SK-N-SH (cell line): ENCODE measurements at regions not wholly inside any gene's neighbourhood (a gene's known extent, or its start where the extent isn't known, plus 50 kb on each side); places are given as distances from the start of the nearest gene placed in this dataset.

Source experiments
- CTCF ChIA-PET: fragments of 300-600, 350-600 bp; formaldehyde crosslinking; extraction: SDS; loops from one replicate; lab custom pipeline; 2021; lab: Yijun Ruan, JAX
- POLR2A ChIA-PET: fragments of 350-600 bp; sonication (Branson Sonifier 250); formaldehyde crosslinking; extraction: SDS; loops from one replicate; lab custom pipeline; 2020; ENCODE audit warnings: antibody characterized with exemption, inconsistent platforms; lab: Yijun Ruan, JAX
- DNase-seq: peaks from one replicate; pipeline ENCODE4 v3.0.0; 2012
- H2AFZ ChIP-seq: fragments of 200-600 bp; sonication (generic); 2 replicates; pipeline ENCODE4 v1.8.1; 2016; ENCODE audit warnings: antibody characterized with exemption, mild to moderate bottlenecking, low read depth
- H3F3A ChIP-seq: fragments of 200-600 bp; sonication (generic); replicated peaks from 2 replicates; pipeline ENCODE3; 2016; ENCODE audit warnings: antibody characterized with exemption, mild to moderate bottlenecking; ENCODE audit not compliant: insufficient read depth
- H3K27ac ChIP-seq, 2 experiments: fragments of 200-500 bp in 1 of 2; fragments of 200-600 bp in 1 of 2; sonication (Bioruptor generic) in 1 of 2; sonication (generic), shearing (Covaris generic) in 1 of 2; 2 replicates each; pipeline versions ENCODE4 v1.5.1 to v1.6.1; 2014 to 2016; ENCODE audit warnings: low read depth in 2 of 2, inconsistent platforms in 1 of 2, low read length in 1 of 2, mild to moderate bottlenecking in 1 of 2, mixed read lengths in 1 of 2
- H3K27me3 ChIP-seq: fragments of 200-600 bp; sonication (generic), shearing (Covaris generic); 2 replicates; pipeline ENCODE4 v1.6.1; 2016; ENCODE audit warnings: mixed run types; ENCODE audit not compliant: insufficient read depth
- H3K36me3 ChIP-seq, 2 experiments: fragments of 200-500 bp in 1 of 2; fragments of 200-600 bp in 1 of 2; sonication (Bioruptor generic) in 1 of 2; sonication (generic) in 1 of 2; replicated peaks in 1 of 2; 2 replicates each; pipeline versions ENCODE3 to v1.5.1; 2014 to 2016; ENCODE audit warnings: low read length in 1 of 2, mild to moderate bottlenecking in 1 of 2; ENCODE audit not compliant: insufficient read depth in 2 of 2, control insufficient read depth in 1 of 2
- H3K4me1 ChIP-seq, 2 experiments: fragments of 200-500 bp in 1 of 2; fragments of 200-600 bp in 1 of 2; sonication (Bioruptor generic) in 1 of 2; sonication (generic), shearing (Covaris generic) in 1 of 2; 2 replicates each; pipeline versions ENCODE4 v1.5.1 to v1.6.1; 2014 to 2016; ENCODE audit warnings: low read depth in 1 of 2, low read length in 1 of 2, mixed run types in 1 of 2; ENCODE audit not compliant: insufficient read depth in 2 of 2, control insufficient read depth in 1 of 2
- H3K4me2 ChIP-seq: fragments of 200-600 bp; sonication (generic), shearing (Covaris generic); 2 replicates; pipeline ENCODE4 v1.6.1; 2017; ENCODE audit warnings: mixed run types
- H3K4me3 ChIP-seq, 2 experiments: fragments of 200-500 bp in 1 of 2; fragments of 200-600 bp in 1 of 2; sonication (Bioruptor generic) in 1 of 2; sonication (generic), shearing (Covaris generic) in 1 of 2; 2 replicates each; pipeline versions ENCODE4 v1.5.1 to v1.8.1; 2014 to 2016; ENCODE audit warnings: low read depth in 2 of 2, inconsistent platforms in 1 of 2, low read length in 1 of 2, mild to moderate bottlenecking in 1 of 2, mixed read lengths in 1 of 2, moderate library complexity in 1 of 2
- H3K79me2 ChIP-seq: fragments of 200-600 bp; sonication (generic); 2 replicates; pipeline ENCODE4 v1.8.1; 2017; ENCODE audit warnings: mild to moderate bottlenecking; ENCODE audit not compliant: insufficient read depth
- H3K9ac ChIP-seq: fragments of 200-600 bp; sonication (generic); 2 replicates; pipeline ENCODE4 v1.6.1; 2017; ENCODE audit warnings: mixed run types
- H3K9me2 ChIP-seq: fragments of 200-600 bp; sonication (generic); 2 replicates; pipeline ENCODE4 v1.6.1; 2017; ENCODE audit warnings: mixed run types
- H3K9me3 ChIP-seq: fragments of 200-600 bp; sonication (generic); 2 replicates; pipeline ENCODE4 v1.6.1; 2017; ENCODE audit warnings: mixed run types, mild to moderate bottlenecking, moderate library complexity
- H4K20me1 ChIP-seq: fragments of 200-600 bp; sonication (generic); 2 replicates; pipeline ENCODE4 v1.6.1; 2017; ENCODE audit warnings: mild to moderate bottlenecking, mixed run types; ENCODE audit not compliant: insufficient read depth
- GATA2 ChIP-seq: sonication (generic); formaldehyde crosslinking; IDR thresholded peaks from 2 replicates; pipeline ENCODE4 v1.5.0; 2020; ENCODE audit warnings: mild to moderate bottlenecking, missing genetic modification reagents
- JUND ChIP-seq: IDR thresholded peaks from 2 replicates; pipeline ENCODE4 v1.4.0; 2012
- RAD21 ChIP-seq: IDR thresholded peaks from 2 replicates; pipeline ENCODE4 v1.6.1; 2012; ENCODE audit warnings: mild to moderate bottlenecking, low read length
- TEAD4 ChIP-seq: IDR thresholded peaks from 2 replicates; pipeline ENCODE4 v1.4.0; 2012; ENCODE audit warnings: mild to moderate bottlenecking, borderline replicate concordance; ENCODE audit not compliant: insufficient read depth
- WGBS: methylation state at CpG from one replicate; pipeline ENCODE4 v1.1.6; 2017; ENCODE audit warnings: low lambda C conversion rate; 5-methylcytosine and 5-hydroxymethylcytosine counted together
- TF ChIP-seq, protein P1 (sequence below): fragments of 200-600 bp; sonication (generic); IDR thresholded peaks from 2 replicates; pipeline ENCODE4 v1.6.1; 2017; ENCODE audit warnings: antibody characterized with exemption, mild to moderate bottlenecking, moderate library complexity

GRCh38 chr5:20985754-20986153, 997.8 kb upstream of the CDH18 start (continued):
- TF ChIP-seq, protein P1, sequence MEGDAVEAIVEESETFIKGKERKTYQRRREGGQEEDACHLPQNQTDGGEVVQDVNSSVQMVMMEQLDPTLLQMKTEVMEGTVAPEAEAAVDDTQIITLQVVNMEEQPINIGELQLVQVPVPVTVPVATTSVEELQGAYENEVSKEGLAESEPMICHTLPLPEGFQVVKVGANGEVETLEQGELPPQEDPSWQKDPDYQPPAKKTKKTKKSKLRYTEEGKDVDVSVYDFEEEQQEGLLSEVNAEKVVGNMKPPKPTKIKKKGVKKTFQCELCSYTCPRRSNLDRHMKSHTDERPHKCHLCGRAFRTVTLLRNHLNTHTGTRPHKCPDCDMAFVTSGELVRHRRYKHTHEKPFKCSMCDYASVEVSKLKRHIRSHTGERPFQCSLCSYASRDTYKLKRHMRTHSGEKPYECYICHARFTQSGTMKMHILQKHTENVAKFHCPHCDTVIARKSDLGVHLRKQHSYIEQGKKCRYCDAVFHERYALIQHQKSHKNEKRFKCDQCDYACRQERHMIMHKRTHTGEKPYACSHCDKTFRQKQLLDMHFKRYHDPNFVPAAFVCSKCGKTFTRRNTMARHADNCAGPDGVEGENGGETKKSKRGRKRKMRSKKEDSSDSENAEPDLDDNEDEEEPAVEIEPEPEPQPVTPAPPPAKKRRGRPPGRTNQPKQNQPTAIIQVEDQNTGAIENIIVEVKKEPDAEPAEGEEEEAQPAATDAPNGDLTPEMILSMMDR = no peak
- TF ChIP-seq, all 33 proteins: peak for 0

DNA sequence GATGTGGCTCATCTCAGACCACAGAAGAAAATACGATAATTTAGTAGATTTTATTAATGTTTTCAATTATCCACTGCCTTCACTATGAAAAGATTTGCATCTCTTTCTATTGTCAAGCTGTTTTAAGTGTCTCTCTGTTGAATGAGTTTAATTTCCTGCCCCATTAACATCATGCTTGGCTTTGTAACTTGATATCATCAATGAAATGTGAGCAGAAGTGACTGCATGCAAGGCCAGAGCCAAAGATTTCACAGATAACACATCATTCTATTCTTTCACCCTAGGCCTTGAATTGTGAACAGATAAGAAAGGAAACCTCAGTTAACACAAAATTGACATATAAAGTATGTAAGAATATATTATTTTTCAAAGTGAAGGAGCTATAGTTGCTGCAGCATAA, 986.4 kb upstream of the CDH18 start:
- CTCF ChIA-PET = interaction anchor here (1.0 kb wide), 1 partner anchor 11 kb away, joined by 3 read pairs; no protein-coding TSS in a partner anchor
- Histone ChIP-seq H2AFZ (no peak overlapping the region), H3K36me3 (no peaks in the 10 kb centered on the region), H3K79me2 (no peaks in the 10 kb centered on the region), H3F3A (no peaks in the 10 kb centered on the region), H3K4me2 (no peak overlapping the region), H3K4me1 (peaks cover 0 to 14% of the 10 kb centered on the region in 2 experiments; a peak in 2 of 4 replicates), H3K9me2 (no peaks in the 10 kb centered on the region), H3K9me3 (no peaks in the 10 kb centered on the region; the same call in 1 of the 2 replicates), H4K20me1 (no peaks in the 10 kb centered on the region), H3K27ac (no peak overlapping the region), H3K27me3 (no peaks in the 10 kb centered on the region), H3K9ac (no peak overlapping the region), H3K4me3 (no peak overlapping the region)
- no peak for DNase-seq
- 7% methylated on average over 1 of the region's 1 CpG for WGBS
- TF ChIP-seq JUND (no peak), GATA2 (peak; percentile 33; the same call in 1 of the 2 replicates)
- POLR2A ChIA-PET = no interaction called here

GRCh38 chr5:20972419-20972925, 984.5 kb upstream of the CDH18 start:
- TF ChIP-seq TEAD4 (no peak), RAD21 (peak; percentile 57)
- TF ChIP-seq, protein P1 = peak; percentile 47
- H2AFZ ChIP-seq = peak overlapping the region; percentile 49; the same call in 1 of the 2 replicates
- peak overlapping the region; percentile 55 for H3K4me2 ChIP-seq
- CTCF ChIA-PET = interaction anchor here (0.6 to 0.7 kb wide), 2 partner anchors 497 to 603 kb away, joined by 3 read pairs; no protein-coding TSS in a partner anchor
- H3K4me3 ChIP-seq = peak overlapping the region in 1 of 2 experiments; percentile 26; a peak in 1 of 4 replicates
- no peaks in the 10 kb centered on the region for H3K36me3 ChIP-seq
- no peaks in the 10 kb centered on the region for H3F3A ChIP-seq
- no peaks in the 10 kb centered on the region; the same call in 1 of the 2 replicates for H3K9me3 ChIP-seq
- H3K27ac ChIP-seq = no peak overlapping the region
- no peaks in the 10 kb centered on the region for H3K79me2 ChIP-seq
- no peak overlapping the region for H3K9ac ChIP-seq
- POLR2A ChIA-PET = no interaction called here
- H3K9me2 ChIP-seq = no peaks in the 10 kb centered on the region
- peak; percentile 0 for DNase-seq
- H4K20me1 ChIP-seq = no peaks in the 10 kb centered on the region
- WGBS = 14% methylated on average over 7 of the region's 7 CpGs
- peaks cover 0 to 14% of the 10 kb centered on the region in 2 experiments; a peak in 2 of 4 replicates for H3K4me1 ChIP-seq
- H3K27me3 ChIP-seq = no peaks in the 10 kb centered on the region; the same call in 1 of the 2 replicates
